NCI-H2171 treated with DMSO at 0.1 percent for 48 hours (cell line): ENCODE measurements at regions not wholly inside any gene's neighbourhood (a gene's known extent, or its start where the extent isn't known, plus 50 kb on each side); places are given as distances from the start of the nearest gene placed in this dataset.
"Not testable (repeated sequence)": the region's sequence is repeated elsewhere in the genome, so short reads cannot be mapped to it uniquely, and the experiment has no call there.

Experiments
- DNase-seq: peaks from one replicate; lab custom pipeline; 2025; lab: John Stamatoyannopoulos, UW

- no peak for DNase-seq
Measured at GRCh38 chr4:134879019-134879418, 677.4 kb upstream of the PABPC4L start.

GRCh38 chr4:134867027-134867426, 665.4 kb upstream of the PABPC4L start:
- DNase-seq = no peak

- DNase-seq = no peak
Measured at GRCh38 chr4:134865675-134866074, 664.1 kb upstream of the PABPC4L start.

GRCh38 chr4:134862116-134862515, 660.5 kb upstream of the PABPC4L start:
- no peak for DNase-seq

GRCh38 chr4:134848681-134849080, 647.1 kb upstream of the PABPC4L start:
- DNase-seq = no peak

GRCh38 chr4:134830741-134831140, 629.2 kb upstream of the PABPC4L start:
- DNase-seq = not testable (repeated sequence)

- no peak for DNase-seq
Measured at GRCh38 chr4:134812611-134813010, 611.0 kb upstream of the PABPC4L start.

GRCh38 chr4:134807231-134807745, 605.7 kb upstream of the PABPC4L start:
- DNase-seq = no peak

- DNase-seq = no peak
Measured at GRCh38 chr4:134798573-134798972, 597.0 kb upstream of the PABPC4L start.

GRCh38 chr4:134787315-134787714, 585.7 kb upstream of the PABPC4L start:
- no peak for DNase-seq

- DNase-seq = no peak
Measured at GRCh38 chr4:134780244-134780643, 578.7 kb upstream of the PABPC4L start.

GRCh38 chr4:134777606-134778005, 576.0 kb upstream of the PABPC4L start:
- DNase-seq = peak; percentile 32

GRCh38 chr4:134773497-134774000, 572.0 kb upstream of the PABPC4L start:
- DNase-seq = no peak

GRCh38 chr4:134762053-134762452, 560.5 kb upstream of the PABPC4L start:
- peak; percentile 30 for DNase-seq

- peak; percentile 27 for DNase-seq
Measured at GRCh38 chr4:134756421-134756820, 554.8 kb upstream of the PABPC4L start.

- DNase-seq = peak; percentile 75
Measured at GRCh38 chr4:134754301-134755019, 552.9 kb upstream of the PABPC4L start.

- no peak for DNase-seq
Measured at GRCh38 chr4:134753390-134753789, 551.8 kb upstream of the PABPC4L start.

GRCh38 chr4:134747108-134747805, 545.7 kb upstream of the PABPC4L start:
- no peak for DNase-seq

- no peak for DNase-seq
Measured at GRCh38 chr4:134740290-134740689, 538.7 kb upstream of the PABPC4L start.

GRCh38 chr4:134735901-134736300, 534.3 kb upstream of the PABPC4L start:
- DNase-seq = no peak

- DNase-seq = peak; percentile 76
Measured at GRCh38 chr4:134727696-134728095, 526.1 kb upstream of the PABPC4L start.

- no peak for DNase-seq
Measured at GRCh38 chr4:134722306-134722705, 520.7 kb upstream of the PABPC4L start.

- no peak for DNase-seq
Measured at GRCh38 chr4:134720030-134720429, 518.4 kb upstream of the PABPC4L start.
